SK-N-SH (cell line): ENCODE measurements at regions not wholly inside any gene's neighbourhood (a gene's known extent, or its start where the extent isn't known, plus 50 kb on each side); places are given as distances from the start of the nearest gene placed in this dataset.

ENCODE experiments used
- CTCF ChIA-PET: fragments of 300-600, 350-600 bp; formaldehyde crosslinking; extraction: SDS; loops from one replicate; lab custom pipeline; 2021; lab: Yijun Ruan, JAX
- POLR2A ChIA-PET: fragments of 350-600 bp; sonication (Branson Sonifier 250); formaldehyde crosslinking; extraction: SDS; loops from one replicate; lab custom pipeline; 2020; ENCODE audit warnings: antibody characterized with exemption, inconsistent platforms; lab: Yijun Ruan, JAX
- DNase-seq: peaks from one replicate; pipeline ENCODE4 v3.0.0; 2012
- H2AFZ ChIP-seq: fragments of 200-600 bp; sonication (generic); 2 replicates; pipeline ENCODE4 v1.8.1; 2016; ENCODE audit warnings: antibody characterized with exemption, mild to moderate bottlenecking, low read depth
- H3F3A ChIP-seq: fragments of 200-600 bp; sonication (generic); replicated peaks from 2 replicates; pipeline ENCODE3; 2016; ENCODE audit warnings: antibody characterized with exemption, mild to moderate bottlenecking; ENCODE audit not compliant: insufficient read depth
- H3K27ac ChIP-seq, 2 experiments: fragments of 200-500 bp in 1 of 2; fragments of 200-600 bp in 1 of 2; sonication (Bioruptor generic) in 1 of 2; sonication (generic), shearing (Covaris generic) in 1 of 2; 2 replicates each; pipeline versions ENCODE4 v1.5.1 to v1.6.1; 2014 to 2016; ENCODE audit warnings: low read depth in 2 of 2, inconsistent platforms in 1 of 2, low read length in 1 of 2, mild to moderate bottlenecking in 1 of 2, mixed read lengths in 1 of 2
- H3K27me3 ChIP-seq: fragments of 200-600 bp; sonication (generic), shearing (Covaris generic); 2 replicates; pipeline ENCODE4 v1.6.1; 2016; ENCODE audit warnings: mixed run types; ENCODE audit not compliant: insufficient read depth
- H3K36me3 ChIP-seq, 2 experiments: fragments of 200-500 bp in 1 of 2; fragments of 200-600 bp in 1 of 2; sonication (Bioruptor generic) in 1 of 2; sonication (generic) in 1 of 2; replicated peaks in 1 of 2; 2 replicates each; pipeline versions ENCODE3 to v1.5.1; 2014 to 2016; ENCODE audit warnings: low read length in 1 of 2, mild to moderate bottlenecking in 1 of 2; ENCODE audit not compliant: insufficient read depth in 2 of 2, control insufficient read depth in 1 of 2
- H3K4me1 ChIP-seq, 2 experiments: fragments of 200-500 bp in 1 of 2; fragments of 200-600 bp in 1 of 2; sonication (Bioruptor generic) in 1 of 2; sonication (generic), shearing (Covaris generic) in 1 of 2; 2 replicates each; pipeline versions ENCODE4 v1.5.1 to v1.6.1; 2014 to 2016; ENCODE audit warnings: low read depth in 1 of 2, low read length in 1 of 2, mixed run types in 1 of 2; ENCODE audit not compliant: insufficient read depth in 2 of 2, control insufficient read depth in 1 of 2
- H3K4me2 ChIP-seq: fragments of 200-600 bp; sonication (generic), shearing (Covaris generic); 2 replicates; pipeline ENCODE4 v1.6.1; 2017; ENCODE audit warnings: mixed run types
- H3K4me3 ChIP-seq, 2 experiments: fragments of 200-500 bp in 1 of 2; fragments of 200-600 bp in 1 of 2; sonication (Bioruptor generic) in 1 of 2; sonication (generic), shearing (Covaris generic) in 1 of 2; 2 replicates each; pipeline versions ENCODE4 v1.5.1 to v1.8.1; 2014 to 2016; ENCODE audit warnings: low read depth in 2 of 2, inconsistent platforms in 1 of 2, low read length in 1 of 2, mild to moderate bottlenecking in 1 of 2, mixed read lengths in 1 of 2, moderate library complexity in 1 of 2
- H3K79me2 ChIP-seq: fragments of 200-600 bp; sonication (generic); 2 replicates; pipeline ENCODE4 v1.8.1; 2017; ENCODE audit warnings: mild to moderate bottlenecking; ENCODE audit not compliant: insufficient read depth
- H3K9ac ChIP-seq: fragments of 200-600 bp; sonication (generic); 2 replicates; pipeline ENCODE4 v1.6.1; 2017; ENCODE audit warnings: mixed run types
- H3K9me2 ChIP-seq: fragments of 200-600 bp; sonication (generic); 2 replicates; pipeline ENCODE4 v1.6.1; 2017; ENCODE audit warnings: mixed run types
- H3K9me3 ChIP-seq: fragments of 200-600 bp; sonication (generic); 2 replicates; pipeline ENCODE4 v1.6.1; 2017; ENCODE audit warnings: mixed run types, mild to moderate bottlenecking, moderate library complexity
- H4K20me1 ChIP-seq: fragments of 200-600 bp; sonication (generic); 2 replicates; pipeline ENCODE4 v1.6.1; 2017; ENCODE audit warnings: mild to moderate bottlenecking, mixed run types; ENCODE audit not compliant: insufficient read depth
- ELF1 ChIP-seq: IDR thresholded peaks from 2 replicates; pipeline ENCODE4 v1.4.0; 2012
- EP300 ChIP-seq, 2 experiments: IDR thresholded peaks; 2 replicates each; pipeline versions ENCODE4 v1.4.0 to v1.6.1; 2012; ENCODE audit warnings: borderline replicate concordance in 1 of 2, low read depth in 1 of 2, low read length in 1 of 2
- EZH2phosphoT487 ChIP-seq: fragments of 200-600 bp; sonication (generic); IDR thresholded peaks from 2 replicates; pipeline ENCODE4 v1.6.1; 2017; ENCODE audit warnings: low read depth, mixed run types, mild to moderate bottlenecking, antibody characterized with exemption, moderate library complexity, borderline replicate concordance
- FOSL2 ChIP-seq: IDR thresholded peaks from 2 replicates; pipeline ENCODE4 v1.4.0; 2012; ENCODE audit warnings: low read depth, mild to moderate bottlenecking, moderate library complexity, borderline replicate concordance
- FOXJ3 ChIP-seq: sonication (generic); formaldehyde crosslinking; IDR thresholded peaks from 2 replicates; pipeline ENCODE4 v1.5.1; 2020; ENCODE audit warnings: mild to moderate bottlenecking, missing genetic modification reagents
- FOXM1 ChIP-seq: IDR thresholded peaks from 2 replicates; pipeline ENCODE4 v1.4.0; 2012; ENCODE audit warnings: low read depth, mild to moderate bottlenecking
- GABPA ChIP-seq: IDR thresholded peaks from 2 replicates; pipeline ENCODE4 v1.4.0; 2012; ENCODE audit warnings: low read depth, mild to moderate bottlenecking
- GATA2 ChIP-seq: sonication (generic); formaldehyde crosslinking; IDR thresholded peaks from 2 replicates; pipeline ENCODE4 v1.5.0; 2020; ENCODE audit warnings: mild to moderate bottlenecking, missing genetic modification reagents
- IRF3 ChIP-seq: fragments of 150-350 bp; IDR thresholded peaks from 2 replicates; pipeline ENCODE4 v1.6.1; 2016; ENCODE audit warnings: mild to moderate bottlenecking, low read depth, low read length
- JUND ChIP-seq: IDR thresholded peaks from 2 replicates; pipeline ENCODE4 v1.4.0; 2012
- MAX ChIP-seq: IDR thresholded peaks from 2 replicates; pipeline ENCODE4 v1.4.0; 2012; ENCODE audit warnings: low read depth
- MEF2A ChIP-seq: IDR thresholded peaks from 2 replicates; pipeline ENCODE4 v1.4.0; 2012; ENCODE audit warnings: low read depth, borderline replicate concordance
- MXI1 ChIP-seq: IDR thresholded peaks from 2 replicates; pipeline ENCODE4 v1.6.1; 2012; ENCODE audit warnings: mild to moderate bottlenecking, low read depth, low read length, improper control_type of control experiment
- NFIC ChIP-seq: IDR thresholded peaks from 2 replicates; pipeline ENCODE4 v1.4.0; 2012; ENCODE audit warnings: borderline replicate concordance
- PBX3 ChIP-seq: IDR thresholded peaks from 2 replicates; pipeline ENCODE4; 2012
- POLR2AphosphoS5 ChIP-seq: IDR thresholded peaks from 2 replicates; pipeline ENCODE4 v1.6.1; 2012; ENCODE audit warnings: low read depth, low read length
- REST ChIP-seq: IDR thresholded peaks from 2 replicates; pipeline ENCODE4 v1.6.1; 2012; ENCODE audit warnings: mild to moderate bottlenecking, low read depth, low read length, moderate library complexity
- RFX5 ChIP-seq: IDR thresholded peaks from 2 replicates; pipeline ENCODE4 v1.6.1; 2012; ENCODE audit warnings: mild to moderate bottlenecking, improper control_type of control experiment, low read length
- TEAD4 ChIP-seq: IDR thresholded peaks from 2 replicates; pipeline ENCODE4 v1.4.0; 2012; ENCODE audit warnings: mild to moderate bottlenecking, borderline replicate concordance; ENCODE audit not compliant: insufficient read depth
- YY1 ChIP-seq: IDR thresholded peaks from 2 replicates; pipeline ENCODE4 v1.4.0; 2012; ENCODE audit warnings: low read depth, mild to moderate bottlenecking
- WGBS: methylation state at CpG from one replicate; pipeline ENCODE4 v1.1.6; 2017; ENCODE audit warnings: low lambda C conversion rate; 5-methylcytosine and 5-hydroxymethylcytosine counted together
- TF ChIP-seq, protein P1 (sequence below): IDR thresholded peaks from 2 replicates; pipeline ENCODE4 v1.4.0; 2012; ENCODE audit warnings: low read depth, borderline replicate concordance
- TF ChIP-seq, protein P2 (sequence below): fragments of 150-350 bp; IDR thresholded peaks from 2 replicates; pipeline ENCODE4 v1.6.1; 2017; ENCODE audit warnings: antibody characterized with exemption, low read length, low read depth, borderline replicate concordance

- ChIA-PET POLR2A (no interaction called here), CTCF (no interaction called here)
- H3K4me2 ChIP-seq: no peak overlapping the region
- no peak overlapping the region for H3K9ac ChIP-seq
- no peak for DNase-seq
- no peaks in the 10 kb centered on the region for H3F3A ChIP-seq
- no peaks in the 10 kb centered on the region for H4K20me1 ChIP-seq
- no peak overlapping the region for H2AFZ ChIP-seq
- WGBS: 8% methylated on average over 2 of the region's 2 CpGs
- no peak overlapping the region for H3K27ac ChIP-seq
- no peak for TF ChIP-seq IRF3
- TF ChIP-seq GATA2 (CRISPR knock-in tag): no peak
- no peak for TF ChIP-seq FOXM1
- no peak for TF ChIP-seq EZH2phosphoT487
- no peak for TF ChIP-seq MXI1
- TF ChIP-seq ELF1: no peak
- no peak for TF ChIP-seq NFIC
- TF ChIP-seq YY1: no peak
- TF ChIP-seq POLR2AphosphoS5: no peak
- TF ChIP-seq, protein P1, sequence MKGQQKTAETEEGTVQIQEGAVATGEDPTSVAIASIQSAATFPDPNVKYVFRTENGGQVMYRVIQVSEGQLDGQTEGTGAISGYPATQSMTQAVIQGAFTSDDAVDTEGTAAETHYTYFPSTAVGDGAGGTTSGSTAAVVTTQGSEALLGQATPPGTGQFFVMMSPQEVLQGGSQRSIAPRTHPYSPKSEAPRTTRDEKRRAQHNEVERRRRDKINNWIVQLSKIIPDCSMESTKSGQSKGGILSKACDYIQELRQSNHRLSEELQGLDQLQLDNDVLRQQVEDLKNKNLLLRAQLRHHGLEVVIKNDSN: no peak
- TF ChIP-seq JUND: no peak
- no peak for TF ChIP-seq REST
- no peak for TF ChIP-seq TEAD4
- H3K4me1 ChIP-seq: no peaks in the 10 kb centered on the region
- no peaks in the 10 kb centered on the region for H3K9me3 ChIP-seq
- H3K27me3 ChIP-seq: peaks cover 8% of the 10 kb centered on the region; the same call in 1 of the 2 replicates
- no peaks in the 10 kb centered on the region for H3K79me2 ChIP-seq
- H3K4me3 ChIP-seq: no peak overlapping the region
- H3K9me2 ChIP-seq: no peaks in the 10 kb centered on the region
- H3K36me3 ChIP-seq: no peaks in the 10 kb centered on the region
These were observed 253.9 kb downstream of the CEMIP2 start for GRCh38 chr9:71514344-71514975.

DNA sequence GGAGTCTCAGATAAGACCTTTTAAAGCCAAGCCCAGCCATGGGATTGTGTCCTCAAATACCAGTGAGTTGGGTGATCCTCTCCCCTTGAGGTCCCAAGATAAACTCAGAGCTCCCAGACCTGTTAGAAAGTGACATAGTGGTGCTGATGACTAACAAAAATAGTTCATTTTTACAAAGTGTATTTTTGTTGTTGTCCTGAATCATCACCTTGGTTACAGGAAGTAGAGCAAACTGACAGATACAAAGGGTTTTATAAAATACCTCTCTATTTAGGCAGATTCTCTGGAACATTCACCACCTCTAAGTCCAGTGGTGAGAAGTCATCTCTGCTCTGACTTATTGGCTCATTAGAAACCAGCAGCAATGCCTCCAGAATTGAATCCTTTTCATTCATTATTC lies 259.3 kb downstream of the CEMIP2 start:
- H2AFZ ChIP-seq: no peak overlapping the region
- no peaks in the 10 kb centered on the region for H3K4me1 ChIP-seq
- no peaks in the 10 kb centered on the region for H3K79me2 ChIP-seq
- no peak overlapping the region for H3K9ac ChIP-seq
- H3K4me3 ChIP-seq: no peak overlapping the region
- ChIA-PET POLR2A (no interaction called here), CTCF (no interaction called here)
- no peak overlapping the region for H3K27ac ChIP-seq
- no peaks in the 10 kb centered on the region for H3K36me3 ChIP-seq
- no peaks in the 10 kb centered on the region for H3F3A ChIP-seq
- no peaks in the 10 kb centered on the region for H3K9me3 ChIP-seq
- no peaks in the 10 kb centered on the region for H4K20me1 ChIP-seq
- no peaks in the 10 kb centered on the region for H3K27me3 ChIP-seq
- no peak for DNase-seq
- H3K4me2 ChIP-seq: no peak overlapping the region
- H3K9me2 ChIP-seq: no peaks in the 10 kb centered on the region
- TF ChIP-seq MXI1 (no peak), TEAD4 (no peak), FOXJ3 (CRISPR knock-in tag) (no peak), PBX3 (no peak), MEF2A (no peak), EZH2phosphoT487 (no peak), FOXM1 (no peak), FOSL2 (no peak), ELF1 (no peak), GATA2 (CRISPR knock-in tag) (no peak), MAX (no peak), RFX5 (no peak), GABPA (no peak), EP300 (IDR thresholded peaks at IDR 0.05; ENCODE audit: borderline replicate concordance in 1 of 2, low read depth in 1 of 2, low read length in 1 of 2) (no peak)
- TF ChIP-seq, protein P2, sequence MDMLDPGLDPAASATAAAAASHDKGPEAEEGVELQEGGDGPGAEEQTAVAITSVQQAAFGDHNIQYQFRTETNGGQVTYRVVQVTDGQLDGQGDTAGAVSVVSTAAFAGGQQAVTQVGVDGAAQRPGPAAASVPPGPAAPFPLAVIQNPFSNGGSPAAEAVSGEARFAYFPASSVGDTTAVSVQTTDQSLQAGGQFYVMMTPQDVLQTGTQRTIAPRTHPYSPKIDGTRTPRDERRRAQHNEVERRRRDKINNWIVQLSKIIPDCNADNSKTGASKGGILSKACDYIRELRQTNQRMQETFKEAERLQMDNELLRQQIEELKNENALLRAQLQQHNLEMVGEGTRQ: no peak
